ENCODE measurements at regions not wholly inside any gene's neighbourhood (a gene's known extent, or its start where the extent isn't known, plus 50 kb on each side); places are given as distances from the start of the nearest gene placed in this dataset.

- TF ChIP-seq CTCF (IDR thresholded peaks at IDR 0.05), result no peak
- DNase-seq (no peak), ATAC-seq (no peak)
- H3K4me1 ChIP-seq, result no peaks in the 10 kb centered on the region
- no peaks in the 10 kb centered on the region for H3K36me3 ChIP-seq (ENCODE audit: insufficient read depth in 1 of 2, low read depth in 1 of 2)
- 76 to 88% (median 80%) methylated on average over 6 of the region's 6 CpGs for WGBS, 3 donors
- no peaks in the 10 kb centered on the region for H3K9me3 ChIP-seq
- H3K27me3 ChIP-seq (ENCODE audit: insufficient read depth in 3 of 3, low read length in 2 of 3), result no peaks in the 10 kb centered on the region
- H3K4me3 ChIP-seq, result no peak overlapping the region
- intact Hi-C loops (cut with DNase I), result no loop called here
- no peak overlapping the region for H3K27ac ChIP-seq
Measured at GRCh38 chr9:86893811-86894490, 53.4 kb downstream of the GAS1 start.

GRCh38 chr9:86892576-86892975, 54.7 kb downstream of the GAS1 start:
- DNase-seq, result no peak
- TF ChIP-seq CTCF (IDR thresholded peaks at IDR 0.05), result no peak
- no peak overlapping the region for H3K27ac ChIP-seq
- no peaks in the 10 kb centered on the region for H3K36me3 ChIP-seq (ENCODE audit: insufficient read depth in 1 of 2, low read depth in 1 of 2)
- intact Hi-C loops (cut with DNase I), result no loop called here
- WGBS, 3 donors, result 65 to 78% (median 68%) methylated on average over 3 of the region's 3 CpGs
- H3K4me1 ChIP-seq, result no peaks in the 10 kb centered on the region
- no peak for ATAC-seq
- no peaks in the 10 kb centered on the region for H3K27me3 ChIP-seq (ENCODE audit: insufficient read depth in 3 of 3, low read length in 2 of 3)
- H3K9me3 ChIP-seq, result no peaks in the 10 kb centered on the region
- no peak overlapping the region for H3K4me3 ChIP-seq

- intact Hi-C loops (cut with DNase I), result no loop called here
- Histone ChIP-seq H3K36me3 (ENCODE audit: insufficient read depth in 1 of 2, low read depth in 1 of 2) (no peaks in the 10 kb centered on the region), H3K9me3 (no peaks in the 10 kb centered on the region), H3K4me1 (no peaks in the 10 kb centered on the region), H3K4me3 (no peak overlapping the region), H3K27me3 (ENCODE audit: insufficient read depth in 3 of 3, low read length in 2 of 3) (no peaks in the 10 kb centered on the region), H3K27ac (no peak overlapping the region)
- no peak for TF ChIP-seq CTCF (IDR thresholded peaks at IDR 0.05)
- ATAC-seq, result no peak
- DNase-seq, result no peak
- 75 to 86% (median 76%) methylated on average over 4 of the region's 4 CpGs for WGBS, 3 donors
Measured at GRCh38 chr9:86891886-86892437, 55.3 kb downstream of the GAS1 start.

- TF ChIP-seq CTCF (IDR thresholded peaks at IDR 0.05), result no peak
- 51 to 58% (median 55%) methylated on average over 3 of the region's 3 CpGs for WGBS, 3 donors
- no peak overlapping the region for H3K27ac ChIP-seq
- no peaks in the 10 kb centered on the region for H3K4me1 ChIP-seq
- ATAC-seq, result no peak
- H3K4me3 ChIP-seq, result no peak overlapping the region
- no peaks in the 10 kb centered on the region for H3K27me3 ChIP-seq (ENCODE audit: insufficient read depth in 3 of 3, low read length in 2 of 3)
- H3K9me3 ChIP-seq, result no peaks in the 10 kb centered on the region
- H3K36me3 ChIP-seq (ENCODE audit: insufficient read depth in 1 of 2, low read depth in 1 of 2), result no peaks in the 10 kb centered on the region
- intact Hi-C loops (cut with DNase I), result no loop called here
- no peak for DNase-seq
Measured at GRCh38 chr9:86891091-86891490, 56.2 kb downstream of the GAS1 start.

GRCh38 chr9:86885232-86885631, 62.1 kb downstream of the GAS1 start:
- Histone ChIP-seq H3K36me3 (ENCODE audit: insufficient read depth in 1 of 2, low read depth in 1 of 2) (no peaks in the 10 kb centered on the region), H3K9me3 (no peaks in the 10 kb centered on the region), H3K4me3 (no peak overlapping the region), H3K27me3 (ENCODE audit: insufficient read depth in 3 of 3, low read length in 2 of 3) (peaks cover 0 to 2% (median 0%) of the 10 kb centered on the region in 3 donors), H3K27ac (no peak overlapping the region), H3K4me1 (no peaks in the 10 kb centered on the region)
- DNase-seq (no peak), ATAC-seq (no peak)
- TF ChIP-seq CTCF (IDR thresholded peaks at IDR 0.05), result no peak
- intact Hi-C loops (cut with DNase I), result no loop called here
- 69 to 77% (median 70%) methylated on average over 5 of the region's 5 CpGs for WGBS, 3 donors
